A549 (cell line): ENCODE measurements at regions not wholly inside any gene's neighbourhood (a gene's known extent, or its start where the extent isn't known, plus 50 kb on each side); places are given as distances from the start of the nearest gene placed in this dataset.

Experiments
- BCL3 ChIP-seq: fragments of >200 bp; sonication (Bioruptor Twin); formaldehyde crosslinking; IDR thresholded peaks from 3 replicates; pipeline ENCODE4 v1.6.1; 2016
- CEBPB ChIP-seq, 2 experiments: fragments of >200 bp in 1 of 2; sonication (Bioruptor Twin) in 1 of 2; formaldehyde crosslinking in 1 of 2; IDR thresholded peaks; 2 replicates each; pipeline ENCODE4 v1.6.1; 2012 to 2016
- CTCF ChIP-seq: fragments of >200 bp; sonication (Bioruptor Twin); formaldehyde crosslinking; IDR thresholded peaks from 3 replicates; pipeline ENCODE4 v1.5.1; 2016
- EP300 ChIP-seq, 2 experiments: fragments of >200 bp; sonication (Bioruptor Twin); formaldehyde crosslinking; IDR thresholded peaks; 2 replicates in 1 of 2; 3 replicates in 1 of 2; pipeline ENCODE4 v1.6.1; 2016 to 2017
- HDAC2 ChIP-seq: fragments of 200-600 bp; sonication (generic); IDR thresholded peaks from 2 replicates; pipeline ENCODE4 v1.6.1; 2016
- HES2 ChIP-seq: fragments of >200 bp; sonication (Bioruptor Twin); formaldehyde crosslinking; IDR thresholded peaks from 2 replicates; pipeline ENCODE4 v1.6.1; 2016
- JUN ChIP-seq, 2 experiments: fragments of >200 bp; sonication (Bioruptor Twin); formaldehyde crosslinking; IDR thresholded peaks; 2 replicates in 1 of 2; 3 replicates in 1 of 2; pipeline ENCODE4 v1.6.1; 2016 to 2017
- JUNB ChIP-seq: fragments of >200 bp; sonication (Bioruptor Twin); formaldehyde crosslinking; IDR thresholded peaks from 2 replicates; pipeline ENCODE4 v1.6.1; 2016
- MAX ChIP-seq: IDR thresholded peaks from 2 replicates; pipeline ENCODE4 v1.6.1; 2012
- MAZ ChIP-seq: fragments of 150-350 bp; IDR thresholded peaks from 2 replicates; pipeline ENCODE4 v1.6.1; 2014; ENCODE audit warnings: antibody characterized with exemption, low read depth, low read length, borderline replicate concordance
- NFE2L2 ChIP-seq: fragments of 150-350 bp; conservative IDR thresholded peaks from 2 replicates; pipeline ENCODE4 v1.6.1; 2014; ENCODE audit warnings: low read length
- POLR2A ChIP-seq: IDR thresholded peaks from 2 replicates; pipeline ENCODE4 v1.6.1; 2012; ENCODE audit warnings: mild to moderate bottlenecking, low read length
- REST ChIP-seq: fragments of 200-600 bp; sonication (generic); IDR thresholded peaks from 2 replicates; pipeline ENCODE4 v1.6.1; 2016; ENCODE audit warnings: antibody characterized with exemption, mild to moderate bottlenecking, moderate library complexity
- ZFP36 ChIP-seq: fragments of 450-650 bp; IDR thresholded peaks from 2 replicates; pipeline ENCODE4 v1.6.1; 2014; ENCODE audit warnings: borderline replicate concordance; ENCODE audit not compliant: partially characterized antibody

- TF ChIP-seq CTCF (no peak), BCL3 (no peak), JUN (IDR thresholded peaks at IDR 0.05) (no peak), REST (no peak), ZFP36 (no peak), MAX (no peak), POLR2A (no peak), EP300 (IDR thresholded peaks at IDR 0.05) (no peak), HES2 (no peak), CEBPB (IDR thresholded peaks at IDR 0.05) (no peak), JUNB (no peak), MAZ (no peak), NFE2L2 (no peak), HDAC2 (no peak)
These were observed 165.0 kb upstream of the PLXNA2 start for GRCh38 chr1:208409176-208409575.
